Left ventricle myocardium inferior (tissue), 1 donor: ENCODE measurements at regions not wholly inside any gene's neighbourhood (a gene's known extent, or its start where the extent isn't known, plus 50 kb on each side); places are given as distances from the start of the nearest gene placed in this dataset.

ENCODE experiments used
- DNase-seq: peaks from one replicate; pipeline ENCODE4 v3.0.0-alpha.2; 2020
- H3K27ac ChIP-seq: fragments of 200-600 bp; replicated peaks from 2 replicates; pipeline ENCODE4 v1.8.0; 2021
- H3K27me3 ChIP-seq: fragments of 200-600 bp; 2 replicates; pipeline ENCODE4 v1.8.0; 2021; ENCODE audit warnings: low read depth
- H3K36me3 ChIP-seq: fragments of 200-600 bp; 2 replicates; pipeline ENCODE4 v1.8.0; 2021
- H3K4me1 ChIP-seq: fragments of 200-600 bp; 2 replicates; pipeline ENCODE4 v1.8.0; 2021
- H3K4me3 ChIP-seq: fragments of 200-600 bp; 2 replicates; pipeline ENCODE4 v1.8.0; 2021; ENCODE audit warnings: mild to moderate bottlenecking, moderate library complexity
- H3K9me3 ChIP-seq: fragments of 200-600 bp; replicated peaks from 2 replicates; pipeline ENCODE4 v1.8.0; 2021
- intact Hi-C: fragments of 100-400 bp; cut with micrococcal nuclease; formaldehyde crosslinking; loops from one replicate; pipeline ENCODE4 v1.11.0; 2022
- TF ChIP-seq, protein P1 (sequence below): fragments of 200-600 bp; IDR thresholded peaks from 2 replicates; pipeline ENCODE4 v1.8.0; 2021; ENCODE audit warnings: antibody characterized with exemption, mild to moderate bottlenecking, borderline replicate concordance
- donor health status: DM: no; HTN: yes; CAD: no; lungs with severe emphysema.

- no peak for DNase-seq
- intact Hi-C loops: no loop called here
- TF ChIP-seq, protein P1, sequence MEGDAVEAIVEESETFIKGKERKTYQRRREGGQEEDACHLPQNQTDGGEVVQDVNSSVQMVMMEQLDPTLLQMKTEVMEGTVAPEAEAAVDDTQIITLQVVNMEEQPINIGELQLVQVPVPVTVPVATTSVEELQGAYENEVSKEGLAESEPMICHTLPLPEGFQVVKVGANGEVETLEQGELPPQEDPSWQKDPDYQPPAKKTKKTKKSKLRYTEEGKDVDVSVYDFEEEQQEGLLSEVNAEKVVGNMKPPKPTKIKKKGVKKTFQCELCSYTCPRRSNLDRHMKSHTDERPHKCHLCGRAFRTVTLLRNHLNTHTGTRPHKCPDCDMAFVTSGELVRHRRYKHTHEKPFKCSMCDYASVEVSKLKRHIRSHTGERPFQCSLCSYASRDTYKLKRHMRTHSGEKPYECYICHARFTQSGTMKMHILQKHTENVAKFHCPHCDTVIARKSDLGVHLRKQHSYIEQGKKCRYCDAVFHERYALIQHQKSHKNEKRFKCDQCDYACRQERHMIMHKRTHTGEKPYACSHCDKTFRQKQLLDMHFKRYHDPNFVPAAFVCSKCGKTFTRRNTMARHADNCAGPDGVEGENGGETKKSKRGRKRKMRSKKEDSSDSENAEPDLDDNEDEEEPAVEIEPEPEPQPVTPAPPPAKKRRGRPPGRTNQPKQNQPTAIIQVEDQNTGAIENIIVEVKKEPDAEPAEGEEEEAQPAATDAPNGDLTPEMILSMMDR: no peak
Measured at GRCh38 chr6:37093728-37094069, 76.3 kb upstream of the PIM1 start.

GRCh38 chr6:37095997-37096396 is 74.0 kb upstream of the PIM1 start:
- intact Hi-C loops: no loop called here
- TF ChIP-seq, protein P1: no peak
- no peaks in the 10 kb centered on the region for H3K36me3 ChIP-seq
- DNase-seq: no peak
- no peak overlapping the region for H3K4me3 ChIP-seq
- H3K27me3 ChIP-seq: no peaks in the 10 kb centered on the region
- H3K4me1 ChIP-seq: no peaks in the 10 kb centered on the region
- no peaks in the 10 kb centered on the region for H3K9me3 ChIP-seq
- no peak overlapping the region for H3K27ac ChIP-seq

More at GRCh38 chr6:37093728-37094069, 76.3 kb upstream of the PIM1 start:
- Histone ChIP-seq H3K4me3 (no peak overlapping the region), H3K9me3 (no peaks in the 10 kb centered on the region), H3K36me3 (no peaks in the 10 kb centered on the region), H3K27me3 (no peaks in the 10 kb centered on the region), H3K4me1 (no peaks in the 10 kb centered on the region), H3K27ac (no peak overlapping the region)

DNA sequence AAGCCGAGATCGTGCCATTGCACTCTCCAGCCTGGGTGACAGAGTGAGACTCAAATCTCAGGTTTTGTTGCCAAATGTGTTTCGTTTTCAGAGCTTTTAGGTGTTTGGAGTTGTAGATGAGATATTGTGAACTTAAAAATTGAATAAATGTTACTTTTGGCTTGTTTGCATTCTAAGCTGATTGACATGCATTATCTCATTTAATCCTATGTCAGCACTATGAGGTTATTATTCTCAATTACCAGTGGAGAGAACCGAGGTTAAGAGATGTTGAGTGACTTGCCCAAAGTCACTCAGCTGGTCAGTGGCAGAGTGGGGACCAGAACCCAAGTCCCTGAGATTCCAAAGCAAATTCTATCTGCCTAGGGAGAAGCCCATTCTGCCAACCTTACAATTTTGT is 72.6 kb upstream of the PIM1 start:
- H3K36me3 ChIP-seq: no peaks in the 10 kb centered on the region
- H3K27me3 ChIP-seq: no peaks in the 10 kb centered on the region
- TF ChIP-seq, protein P1: no peak
- H3K4me1 ChIP-seq: peaks cover 6% of the 10 kb centered on the region
- intact Hi-C loops: no loop called here
- DNase-seq: no peak
- no peak overlapping the region for H3K4me3 ChIP-seq
- no peak overlapping the region for H3K27ac ChIP-seq
- H3K9me3 ChIP-seq: no peaks in the 10 kb centered on the region

DNA sequence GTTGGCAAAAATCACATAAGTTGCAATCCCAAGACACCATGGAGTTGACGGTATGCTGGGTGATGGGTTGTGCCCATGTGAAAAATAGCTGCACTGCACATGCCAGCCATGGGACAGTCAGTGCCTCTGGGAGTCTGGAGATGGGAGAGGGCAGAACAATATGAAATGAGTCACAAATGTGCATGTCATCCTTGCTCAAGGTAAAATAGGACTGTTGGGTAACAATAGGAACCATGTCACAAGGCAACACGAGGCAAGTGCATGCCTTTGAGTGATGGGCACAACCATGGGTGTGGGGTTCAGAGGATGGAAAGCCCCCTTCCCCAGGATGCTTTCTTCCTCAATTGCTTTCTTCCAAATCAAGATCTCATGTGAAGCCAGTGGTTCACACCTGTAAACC is 70.5 kb upstream of the PIM1 start:
- H3K4me1 ChIP-seq: peaks cover 26% of the 10 kb centered on the region
- no peak overlapping the region for H3K4me3 ChIP-seq
- TF ChIP-seq, protein P1: no peak
- intact Hi-C loops: no loop called here
- no peak for DNase-seq
- no peaks in the 10 kb centered on the region for H3K36me3 ChIP-seq
- no peaks in the 10 kb centered on the region for H3K27me3 ChIP-seq
- H3K27ac ChIP-seq: no peak overlapping the region
- no peaks in the 10 kb centered on the region for H3K9me3 ChIP-seq

- TF ChIP-seq, protein P1: no peak
- Histone ChIP-seq H3K27me3 (no peaks in the 10 kb centered on the region), H3K27ac (no peak overlapping the region), H3K4me3 (no peak overlapping the region), H3K36me3 (no peaks in the 10 kb centered on the region), H3K4me1 (peaks cover 28% of the 10 kb centered on the region), H3K9me3 (no peaks in the 10 kb centered on the region)
- no peak for DNase-seq
- intact Hi-C loops: no loop called here
Measured at GRCh38 chr6:37100745-37101144, 69.2 kb upstream of the PIM1 start.

- H3K27me3 ChIP-seq: no peaks in the 10 kb centered on the region
- no peaks in the 10 kb centered on the region for H3K9me3 ChIP-seq
- no peaks in the 10 kb centered on the region for H3K36me3 ChIP-seq
- TF ChIP-seq, protein P1: no peak
- DNase-seq: no peak
- peak overlapping the region; percentile 94 for H3K27ac ChIP-seq
- H3K4me1 ChIP-seq: peaks cover 32% of the 10 kb centered on the region
- H3K4me3 ChIP-seq: peak overlapping the region; percentile 61
- intact Hi-C loops: no loop called here
Measured at GRCh38 chr6:37101991-37102298, 68.0 kb upstream of the PIM1 start.
